ENCODE measurements at regions not wholly inside any gene's neighbourhood (a gene's known extent, or its start where the extent isn't known, plus 50 kb on each side); places are given as distances from the start of the nearest gene placed in this dataset.

GRCh38 chr2:40507432-40507831 lies 55.5 kb upstream of the SLC8A1 start:
- DNase-seq (ENCODE audit: low read depth): no peak
- TF ChIP-seq, protein P1, sequence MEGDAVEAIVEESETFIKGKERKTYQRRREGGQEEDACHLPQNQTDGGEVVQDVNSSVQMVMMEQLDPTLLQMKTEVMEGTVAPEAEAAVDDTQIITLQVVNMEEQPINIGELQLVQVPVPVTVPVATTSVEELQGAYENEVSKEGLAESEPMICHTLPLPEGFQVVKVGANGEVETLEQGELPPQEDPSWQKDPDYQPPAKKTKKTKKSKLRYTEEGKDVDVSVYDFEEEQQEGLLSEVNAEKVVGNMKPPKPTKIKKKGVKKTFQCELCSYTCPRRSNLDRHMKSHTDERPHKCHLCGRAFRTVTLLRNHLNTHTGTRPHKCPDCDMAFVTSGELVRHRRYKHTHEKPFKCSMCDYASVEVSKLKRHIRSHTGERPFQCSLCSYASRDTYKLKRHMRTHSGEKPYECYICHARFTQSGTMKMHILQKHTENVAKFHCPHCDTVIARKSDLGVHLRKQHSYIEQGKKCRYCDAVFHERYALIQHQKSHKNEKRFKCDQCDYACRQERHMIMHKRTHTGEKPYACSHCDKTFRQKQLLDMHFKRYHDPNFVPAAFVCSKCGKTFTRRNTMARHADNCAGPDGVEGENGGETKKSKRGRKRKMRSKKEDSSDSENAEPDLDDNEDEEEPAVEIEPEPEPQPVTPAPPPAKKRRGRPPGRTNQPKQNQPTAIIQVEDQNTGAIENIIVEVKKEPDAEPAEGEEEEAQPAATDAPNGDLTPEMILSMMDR (conservative IDR thresholded peaks at IDR 0.05; ENCODE audit: control insufficient read depth, insufficient read depth, low read depth, low read length): no peak
- H3K4me3 ChIP-seq (ENCODE audit: control insufficient read depth, low read depth, low read length): no peak overlapping the region

GRCh38 chr2:40510304-40510703 lies 58.4 kb upstream of the SLC8A1 start:
- no peak overlapping the region for H3K4me3 ChIP-seq (ENCODE audit: control insufficient read depth, low read depth, low read length)
- TF ChIP-seq, protein P1 (conservative IDR thresholded peaks at IDR 0.05; ENCODE audit: control insufficient read depth, insufficient read depth, low read depth, low read length): no peak
- DNase-seq (ENCODE audit: low read depth): no peak

DNA sequence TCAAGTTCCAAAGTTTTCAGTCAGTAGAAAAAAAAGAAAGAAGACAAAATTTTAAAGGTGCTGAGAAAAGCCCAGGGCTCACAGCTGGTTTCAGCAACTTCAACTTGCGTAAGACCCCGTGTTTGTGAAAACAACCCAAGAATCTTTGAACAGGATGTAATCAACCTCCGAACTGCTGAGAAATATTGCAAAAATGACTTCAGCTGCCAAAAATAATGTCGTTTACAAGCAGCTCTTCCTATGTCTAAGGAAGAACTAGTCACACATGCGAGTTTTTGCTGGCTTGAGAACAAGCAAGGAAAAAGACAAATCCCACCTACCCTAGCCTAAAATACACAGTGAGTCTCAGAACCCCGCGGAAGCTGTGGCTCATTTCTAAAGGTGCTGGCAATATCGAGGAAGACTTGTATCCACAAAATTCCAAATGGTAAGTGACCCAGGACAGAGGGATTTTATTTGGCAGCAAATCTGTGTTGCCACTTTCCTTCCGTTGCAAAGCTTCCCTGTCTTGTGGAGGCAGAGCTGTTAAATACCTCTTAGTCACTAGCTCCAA lies 59.8 kb upstream of the SLC8A1 start:
- peak overlapping the region; percentile 46 for H3K4me3 ChIP-seq (ENCODE audit: control insufficient read depth, low read depth, low read length)
- DNase-seq (ENCODE audit: low read depth): peak; percentile 91
- TF ChIP-seq, protein P1 (conservative IDR thresholded peaks at IDR 0.05; ENCODE audit: control insufficient read depth, insufficient read depth, low read depth, low read length): no peak

DNA sequence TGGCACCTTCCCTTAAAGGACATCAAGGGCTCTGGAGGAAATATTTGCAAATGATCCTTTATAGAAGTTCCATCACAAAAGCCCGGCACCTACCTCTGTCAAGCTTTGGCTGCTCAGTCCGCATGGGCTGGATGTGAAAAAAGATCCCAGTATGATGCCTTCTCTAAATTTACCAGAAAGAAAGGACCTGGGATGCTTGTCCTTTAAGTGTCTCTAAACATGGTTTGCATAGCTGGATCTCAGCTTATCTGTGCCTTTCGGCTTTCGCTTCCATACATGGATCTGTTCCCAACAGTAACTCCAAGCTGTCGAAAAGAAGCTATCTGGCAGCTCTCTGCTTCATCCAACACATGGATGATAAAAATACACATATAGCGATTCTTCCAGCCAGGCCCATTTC lies 60.4 kb upstream of the SLC8A1 start:
- TF ChIP-seq, protein P1 (conservative IDR thresholded peaks at IDR 0.05; ENCODE audit: control insufficient read depth, insufficient read depth, low read depth, low read length): no peak
- peak overlapping the region; percentile 46 for H3K4me3 ChIP-seq (ENCODE audit: control insufficient read depth, low read depth, low read length)
- DNase-seq (ENCODE audit: low read depth): peak; percentile 30

GRCh38 chr2:40513201-40513600 lies 61.3 kb upstream of the SLC8A1 start:
- TF ChIP-seq, protein P1 (conservative IDR thresholded peaks at IDR 0.05; ENCODE audit: control insufficient read depth, insufficient read depth, low read depth, low read length): no peak
- no peak for DNase-seq (ENCODE audit: low read depth)
- no peak overlapping the region for H3K4me3 ChIP-seq (ENCODE audit: control insufficient read depth, low read depth, low read length)

DNA sequence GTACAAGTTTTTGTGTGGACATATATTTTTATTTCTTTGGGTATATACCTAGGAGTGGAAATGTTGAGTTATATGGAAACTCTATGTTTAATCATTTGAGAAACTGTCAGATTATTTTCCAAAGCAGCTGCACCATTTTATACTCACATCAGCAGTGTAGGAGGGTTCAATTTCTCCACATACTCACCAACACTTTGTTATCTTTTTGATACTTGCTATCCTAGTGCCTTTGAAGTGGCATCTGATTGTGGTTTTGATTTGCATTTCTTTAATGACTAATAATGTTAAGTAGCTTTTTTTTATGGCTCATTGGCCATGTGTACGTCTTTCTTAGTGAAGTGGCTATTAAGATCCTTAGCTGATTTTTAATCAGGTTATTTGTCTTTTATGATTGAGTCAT lies 64.7 kb upstream of the SLC8A1 start:
- TF ChIP-seq, protein P1 (conservative IDR thresholded peaks at IDR 0.05; ENCODE audit: control insufficient read depth, insufficient read depth, low read depth, low read length): no peak
- no peak overlapping the region for H3K4me3 ChIP-seq (ENCODE audit: control insufficient read depth, low read depth, low read length)
- DNase-seq (ENCODE audit: low read depth): no peak

DNA sequence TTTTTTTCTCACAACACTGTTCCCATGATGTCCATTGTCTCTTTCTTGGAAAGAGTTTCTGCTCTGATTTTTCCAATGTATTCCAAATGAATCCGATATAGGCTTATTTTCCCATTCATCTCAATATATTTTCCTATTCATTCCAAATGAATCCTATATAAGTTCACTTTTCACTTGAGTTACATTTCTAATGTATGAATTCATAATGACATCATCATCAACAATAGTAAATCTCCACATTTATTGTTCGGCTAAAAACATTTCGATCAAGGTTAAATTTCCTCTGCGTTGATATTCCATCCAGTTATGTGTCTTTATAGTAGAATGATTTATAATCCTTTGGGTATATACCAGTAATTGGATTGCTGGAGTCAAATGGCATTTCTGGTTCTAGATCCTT lies 76.7 kb upstream of the SLC8A1 start:
- no peak overlapping the region for H3K4me3 ChIP-seq (ENCODE audit: control insufficient read depth, low read depth, low read length)
- DNase-seq (ENCODE audit: low read depth): no peak
- TF ChIP-seq, protein P1 (conservative IDR thresholded peaks at IDR 0.05; ENCODE audit: control insufficient read depth, insufficient read depth, low read depth, low read length): no peak

Data from fibroblast of mammary gland (primary cell).